ENCODE measurements at regions not wholly inside any gene's neighbourhood (a gene's known extent, or its start where the extent isn't known, plus 50 kb on each side); places are given as distances from the start of the nearest gene placed in this dataset.

GRCh38 chr3:117348884-117349283 lies 639.3 kb downstream of the TUSC7 start:
- DNase-seq (ENCODE audit: low read depth, low spot score): no peak
- no peak overlapping the region for H3K27ac ChIP-seq

- DNase-seq (ENCODE audit: low read depth, low spot score): no peak
- no peak overlapping the region for H3K27ac ChIP-seq
Measured at GRCh38 chr3:117349566-117349965, 640.0 kb downstream of the TUSC7 start.

- DNase-seq (ENCODE audit: low read depth, low spot score): no peak
- H3K27ac ChIP-seq: no peak overlapping the region
Measured at GRCh38 chr3:117350371-117350770, 640.8 kb downstream of the TUSC7 start.

- H3K27ac ChIP-seq: no peak overlapping the region
- no peak for DNase-seq (ENCODE audit: low read depth, low spot score)
Measured at GRCh38 chr3:117355566-117355965, 646.0 kb downstream of the TUSC7 start.

GRCh38 chr3:117356091-117356705 lies 646.6 kb downstream of the TUSC7 start:
- H3K27ac ChIP-seq: no peak overlapping the region
- DNase-seq (ENCODE audit: low read depth, low spot score): no peak

GRCh38 chr3:117358717-117359314 lies 649.2 kb downstream of the TUSC7 start:
- H3K27ac ChIP-seq: no peak overlapping the region
- DNase-seq (ENCODE audit: low read depth, low spot score): no peak

- no peak overlapping the region for H3K27ac ChIP-seq
- DNase-seq (ENCODE audit: low read depth, low spot score): no peak
Measured at GRCh38 chr3:117366574-117366973, 657.0 kb downstream of the TUSC7 start.

- DNase-seq (ENCODE audit: low read depth, low spot score): no peak
- no peak overlapping the region for H3K27ac ChIP-seq
Measured at GRCh38 chr3:117367861-117368260, 658.3 kb downstream of the TUSC7 start.

GRCh38 chr3:117380631-117381030 lies 671.1 kb downstream of the TUSC7 start:
- no peak for DNase-seq (ENCODE audit: low read depth, low spot score)
- H3K27ac ChIP-seq: no peak overlapping the region

- H3K27ac ChIP-seq: no peak overlapping the region
- no peak for DNase-seq (ENCODE audit: low read depth, low spot score)
Measured at GRCh38 chr3:117393119-117393518, 683.5 kb downstream of the TUSC7 start.

- no peak overlapping the region for H3K27ac ChIP-seq
- no peak for DNase-seq (ENCODE audit: low read depth, low spot score)
Measured at GRCh38 chr3:117398141-117398899, 688.7 kb downstream of the TUSC7 start.

- DNase-seq (ENCODE audit: low read depth, low spot score): no peak
- H3K27ac ChIP-seq: no peak overlapping the region
Measured at GRCh38 chr3:117399311-117400078, 689.9 kb downstream of the TUSC7 start.

GRCh38 chr3:117400303-117400702 lies 690.7 kb downstream of the TUSC7 start:
- H3K27ac ChIP-seq: no peak overlapping the region
- no peak for DNase-seq (ENCODE audit: low read depth, low spot score)

- no peak overlapping the region for H3K27ac ChIP-seq
- no peak for DNase-seq (ENCODE audit: low read depth, low spot score)
Measured at GRCh38 chr3:117404141-117404540, 694.6 kb downstream of the TUSC7 start.

GRCh38 chr3:117404730-117405129 lies 695.2 kb downstream of the TUSC7 start:
- DNase-seq (ENCODE audit: low read depth, low spot score): no peak

GRCh38 chr3:117405359-117405758 lies 695.8 kb downstream of the TUSC7 start:
- no peak for DNase-seq (ENCODE audit: low read depth, low spot score)
- H3K27ac ChIP-seq: no peak overlapping the region

More at GRCh38 chr3:117404730-117405129, 695.2 kb downstream of the TUSC7 start:
- H3K27ac ChIP-seq: no peak overlapping the region

GRCh38 chr3:117407317-117407716 lies 697.7 kb downstream of the TUSC7 start:
- no peak overlapping the region for H3K27ac ChIP-seq
- peak; percentile 1 for DNase-seq (ENCODE audit: low read depth, low spot score)

- no peak overlapping the region for H3K27ac ChIP-seq
Measured at GRCh38 chr3:117408811-117409210, 699.2 kb downstream of the TUSC7 start.

GRCh38 chr3:117409256-117409655 lies 699.7 kb downstream of the TUSC7 start:
- DNase-seq (ENCODE audit: low read depth, low spot score): no peak
- no peak overlapping the region for H3K27ac ChIP-seq

More at GRCh38 chr3:117408811-117409210, 699.2 kb downstream of the TUSC7 start:
- DNase-seq (ENCODE audit: low read depth, low spot score): no peak

- DNase-seq (ENCODE audit: low read depth, low spot score): no peak
- H3K27ac ChIP-seq: no peak overlapping the region
Measured at GRCh38 chr3:117409701-117410459, 700.3 kb downstream of the TUSC7 start.

Measured in epithelial cell of prostate (primary cell).